Glutamatergic neuron (in vitro differentiated cells): ENCODE measurements at regions not wholly inside any gene's neighbourhood (a gene's known extent, or its start where the extent isn't known, plus 50 kb on each side); places are given as distances from the start of the nearest gene placed in this dataset.

Experiments used
- DNase-seq: peaks from one replicate; pipeline ENCODE4 v3.0.0; 2022
- H3K27ac Mint-ChIP-seq: one replicate; pipeline ENCODE4 v1.8.0; 2020; ENCODE audit warnings: mild to moderate bottlenecking, mixed read lengths, inconsistent platforms; ENCODE audit not compliant: unreplicated experiment
- H3K27me3 Mint-ChIP-seq: one replicate; pipeline ENCODE4 v1.8.0; 2020; ENCODE audit warnings: mild to moderate bottlenecking, moderate library complexity, mixed read lengths, inconsistent platforms; ENCODE audit not compliant: unreplicated experiment
- H3K36me3 Mint-ChIP-seq: one replicate; pipeline ENCODE4 v1.8.0; 2020; ENCODE audit warnings: mild to moderate bottlenecking, mixed read lengths, inconsistent platforms; ENCODE audit not compliant: unreplicated experiment
- H3K4me1 Mint-ChIP-seq: one replicate; pipeline ENCODE4 v1.8.0; 2020; ENCODE audit warnings: mild to moderate bottlenecking, low read depth, mixed read lengths, inconsistent platforms; ENCODE audit not compliant: unreplicated experiment
- H3K4me3 Mint-ChIP-seq: one replicate; pipeline ENCODE4 v1.8.0; 2020; ENCODE audit warnings: mild to moderate bottlenecking, mixed read lengths, inconsistent platforms; ENCODE audit not compliant: unreplicated experiment
- H3K9me3 Mint-ChIP-seq: one replicate; pipeline ENCODE4 v1.8.0; 2020; ENCODE audit warnings: mild to moderate bottlenecking, moderate library complexity, mixed read lengths, inconsistent platforms; ENCODE audit not compliant: unreplicated experiment
- TF ChIP-seq, protein P1 (sequence below): fragments of 200-600 bp; sonication (generic); IDR thresholded peaks from one replicate; pipeline ENCODE4 v1.5.0; 2021; ENCODE audit not compliant: partially characterized antibody, unreplicated experiment

DNA sequence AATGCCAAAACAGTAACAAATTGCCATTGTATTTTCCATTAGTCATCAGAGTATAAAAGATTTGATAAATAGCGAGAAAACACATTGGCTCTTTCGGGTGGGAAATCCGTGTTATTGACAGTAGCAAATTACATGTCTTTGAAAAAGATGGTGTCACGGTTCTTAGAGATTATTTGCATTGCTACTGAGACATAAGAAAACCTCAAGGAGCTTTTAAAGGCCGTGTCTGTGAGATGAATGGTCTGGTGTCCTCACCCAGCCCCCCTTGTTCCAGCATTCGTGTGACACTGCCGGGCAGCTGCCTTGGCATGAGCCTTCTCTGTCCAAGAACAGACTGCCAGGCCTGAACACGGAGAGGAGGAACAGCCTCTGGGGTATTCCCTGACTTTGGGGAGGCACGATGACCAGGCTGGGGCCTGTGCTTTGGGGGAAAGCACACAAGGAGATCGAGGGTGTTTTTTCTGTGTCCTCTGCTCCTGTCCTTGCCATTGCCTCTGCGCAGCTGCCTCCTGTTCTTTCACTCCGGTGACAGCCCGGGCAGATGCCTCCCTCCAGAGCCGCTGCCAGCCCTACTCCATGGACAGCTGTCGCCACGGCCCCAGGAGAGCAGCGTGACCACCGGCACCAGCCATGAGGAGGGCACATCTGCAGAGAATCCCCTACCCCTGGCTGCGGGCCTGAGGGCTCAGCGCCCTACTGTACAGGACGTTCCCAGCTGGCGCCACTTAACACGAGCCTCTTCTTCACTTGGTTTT, 167.7 kb upstream of the CDYL start:
- peaks cover 4% of the 10 kb centered on the region for H3K9me3 Mint-ChIP-seq
- DNase-seq, result peak; percentile 77
- peak overlapping the region; percentile 87 for H3K27ac Mint-ChIP-seq
- peak overlapping the region; percentile 1 for H3K4me3 Mint-ChIP-seq
- H3K36me3 Mint-ChIP-seq, result no peaks in the 10 kb centered on the region
- TF ChIP-seq, protein P1, sequence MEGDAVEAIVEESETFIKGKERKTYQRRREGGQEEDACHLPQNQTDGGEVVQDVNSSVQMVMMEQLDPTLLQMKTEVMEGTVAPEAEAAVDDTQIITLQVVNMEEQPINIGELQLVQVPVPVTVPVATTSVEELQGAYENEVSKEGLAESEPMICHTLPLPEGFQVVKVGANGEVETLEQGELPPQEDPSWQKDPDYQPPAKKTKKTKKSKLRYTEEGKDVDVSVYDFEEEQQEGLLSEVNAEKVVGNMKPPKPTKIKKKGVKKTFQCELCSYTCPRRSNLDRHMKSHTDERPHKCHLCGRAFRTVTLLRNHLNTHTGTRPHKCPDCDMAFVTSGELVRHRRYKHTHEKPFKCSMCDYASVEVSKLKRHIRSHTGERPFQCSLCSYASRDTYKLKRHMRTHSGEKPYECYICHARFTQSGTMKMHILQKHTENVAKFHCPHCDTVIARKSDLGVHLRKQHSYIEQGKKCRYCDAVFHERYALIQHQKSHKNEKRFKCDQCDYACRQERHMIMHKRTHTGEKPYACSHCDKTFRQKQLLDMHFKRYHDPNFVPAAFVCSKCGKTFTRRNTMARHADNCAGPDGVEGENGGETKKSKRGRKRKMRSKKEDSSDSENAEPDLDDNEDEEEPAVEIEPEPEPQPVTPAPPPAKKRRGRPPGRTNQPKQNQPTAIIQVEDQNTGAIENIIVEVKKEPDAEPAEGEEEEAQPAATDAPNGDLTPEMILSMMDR, result no peak
- H3K4me1 Mint-ChIP-seq, result peaks cover 28% of the 10 kb centered on the region
- peaks cover 4% of the 10 kb centered on the region for H3K27me3 Mint-ChIP-seq

DNA sequence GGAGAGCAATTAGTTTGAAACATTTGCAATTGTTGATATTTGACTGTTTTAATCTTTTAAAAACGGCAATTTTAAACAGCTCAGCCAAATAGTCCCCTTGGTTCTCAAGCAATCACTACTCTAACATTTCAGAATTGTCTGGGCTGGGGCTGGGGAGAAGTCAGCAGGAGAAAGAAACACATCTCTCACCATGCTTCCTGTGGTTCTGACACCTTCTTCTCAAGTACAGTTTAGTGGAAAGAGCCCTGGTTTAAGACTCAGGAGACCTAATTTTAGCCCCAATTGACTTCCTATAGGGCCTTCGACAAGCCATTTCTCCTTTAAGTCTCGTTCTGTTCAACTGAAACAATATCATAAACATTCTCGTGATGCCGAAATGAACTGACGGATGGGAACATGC, 168.4 kb upstream of the CDYL start:
- peak overlapping the region; percentile 57 for H3K27ac Mint-ChIP-seq
- H3K36me3 Mint-ChIP-seq, result peaks cover 4% of the 10 kb centered on the region
- peak overlapping the region; percentile 15 for H3K4me3 Mint-ChIP-seq
- TF ChIP-seq, protein P1, result no peak
- peaks cover 4% of the 10 kb centered on the region for H3K27me3 Mint-ChIP-seq
- H3K9me3 Mint-ChIP-seq, result peaks cover 4% of the 10 kb centered on the region
- DNase-seq, result no peak
- H3K4me1 Mint-ChIP-seq, result peaks cover 28% of the 10 kb centered on the region

DNA sequence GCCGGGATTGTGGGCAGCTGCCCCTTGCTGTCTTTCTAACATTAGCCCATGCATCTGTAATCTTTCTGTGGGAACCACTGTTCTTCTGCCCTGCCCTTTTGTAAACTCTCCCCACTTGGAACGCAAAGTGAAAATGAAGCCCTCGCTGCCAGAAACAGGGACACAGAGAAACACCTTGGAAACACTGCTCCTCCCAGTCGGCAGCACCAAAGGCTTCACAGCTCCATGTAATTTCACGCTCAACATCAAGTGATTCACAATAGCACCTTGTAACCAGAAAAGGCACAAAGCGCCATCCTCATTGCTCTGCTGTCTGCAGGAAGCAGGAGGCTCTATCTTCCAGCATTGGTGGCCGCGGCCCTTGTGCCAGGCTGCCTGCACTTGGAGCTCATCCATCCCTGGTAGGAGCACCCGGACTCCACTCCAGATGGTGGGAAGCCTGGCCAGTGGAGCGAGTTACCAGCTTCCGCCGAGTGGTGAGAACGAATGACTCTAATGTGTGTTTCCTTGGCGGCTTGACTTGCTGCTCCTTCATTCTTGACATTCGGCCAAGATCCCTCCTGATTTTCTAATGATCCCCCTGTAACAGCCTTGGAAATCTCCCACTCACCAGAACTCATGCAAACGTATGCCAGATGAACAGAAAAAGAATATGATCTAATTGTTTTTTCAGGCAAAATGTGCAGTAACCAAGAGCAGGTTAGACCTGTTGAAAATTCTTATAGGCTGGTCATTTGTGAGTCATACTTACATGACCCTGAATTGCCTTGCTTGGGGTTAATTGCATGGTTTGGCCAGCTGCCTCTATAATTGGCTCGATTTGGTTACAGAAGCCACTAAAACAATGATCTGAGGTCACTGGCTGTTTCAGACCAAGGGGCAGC, 169.1 kb upstream of the CDYL start:
- TF ChIP-seq, protein P1, result no peak
- Mint-ChIP-seq H3K4me1 (peaks cover 28% of the 10 kb centered on the region), H3K4me3 (peak overlapping the region; percentile 4), H3K9me3 (peaks cover 4% of the 10 kb centered on the region), H3K36me3 (peaks cover 6% of the 10 kb centered on the region), H3K27me3 (peaks cover 4% of the 10 kb centered on the region), H3K27ac (peak overlapping the region; percentile 57)
- no peak for DNase-seq

DNA sequence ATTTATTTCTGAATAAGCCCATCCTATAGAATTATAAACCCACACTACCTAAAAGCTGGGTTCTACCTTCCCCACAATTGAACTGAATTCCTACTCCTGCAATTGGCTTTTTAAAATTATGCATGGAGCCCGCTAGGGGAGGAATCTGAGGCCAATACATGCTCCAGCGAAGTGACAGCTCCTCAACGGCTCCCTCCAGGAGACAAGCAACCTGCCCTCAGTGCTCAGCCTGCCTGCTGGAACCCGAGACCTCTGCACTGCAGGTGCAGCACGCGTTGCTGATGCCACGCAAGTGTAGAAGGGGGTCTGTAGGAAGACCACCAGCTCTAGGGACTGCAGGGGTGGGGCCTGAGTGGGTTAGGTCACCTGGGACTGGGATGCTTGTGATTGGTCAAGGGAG, 170.2 kb upstream of the CDYL start:
- Mint-ChIP-seq H3K9me3 (peaks cover 4% of the 10 kb centered on the region), H3K4me3 (peak overlapping the region; percentile 36), H3K27ac (no peak overlapping the region), H3K4me1 (peaks cover 25% of the 10 kb centered on the region), H3K27me3 (peaks cover 4% of the 10 kb centered on the region), H3K36me3 (peaks cover 11% of the 10 kb centered on the region)
- DNase-seq, result no peak
- TF ChIP-seq, protein P1, result no peak
